CMK (cell line): ENCODE measurements at regions not wholly inside any gene's neighbourhood (a gene's known extent, or its start where the extent isn't known, plus 50 kb on each side); places are given as distances from the start of the nearest gene placed in this dataset.

Experiments
- DNase-seq: peaks from one replicate; pipeline ENCODE4 v3.0.0-alpha.2; 2010; ENCODE audit warnings: low read depth

- DNase-seq = no peak
These were observed 642.3 kb downstream of the TBL1XR1 start for GRCh38 chr3:176554791-176555654.

GRCh38 chr3:176554264-176554663 lies 643.0 kb downstream of the TBL1XR1 start:
- no peak for DNase-seq

- no peak for DNase-seq
These were observed 670.3 kb downstream of the TBL1XR1 start for GRCh38 chr3:176526942-176527341.

GRCh38 chr3:176526225-176526624 lies 671.1 kb downstream of the TBL1XR1 start:
- DNase-seq = no peak

GRCh38 chr3:176523114-176523513 lies 674.2 kb downstream of the TBL1XR1 start:
- DNase-seq = no peak

GRCh38 chr3:176522436-176522835 lies 674.8 kb downstream of the TBL1XR1 start:
- no peak for DNase-seq

GRCh38 chr3:176521531-176522175 lies 675.6 kb downstream of the TBL1XR1 start:
- no peak for DNase-seq

GRCh38 chr3:176514297-176514696 lies 683.0 kb downstream of the TBL1XR1 start:
- DNase-seq = peak; percentile 30

GRCh38 chr3:176513604-176514003 lies 683.7 kb downstream of the TBL1XR1 start:
- DNase-seq = no peak

- no peak for DNase-seq
These were observed 685.2 kb downstream of the TBL1XR1 start for GRCh38 chr3:176512037-176512436.

GRCh38 chr3:176510097-176510496 lies 687.2 kb downstream of the TBL1XR1 start:
- no peak for DNase-seq

GRCh38 chr3:176505878-176506621 lies 691.2 kb downstream of the TBL1XR1 start:
- no peak for DNase-seq

GRCh38 chr3:176491084-176491483 lies 706.2 kb downstream of the TBL1XR1 start:
- no peak for DNase-seq

GRCh38 chr3:176490357-176490756 lies 706.9 kb downstream of the TBL1XR1 start:
- DNase-seq = no peak

GRCh38 chr3:176479248-176479647 lies 718.0 kb downstream of the TBL1XR1 start:
- no peak for DNase-seq

- DNase-seq = no peak
These were observed 727.5 kb downstream of the TBL1XR1 start for GRCh38 chr3:176469694-176470205.

GRCh38 chr3:176463610-176464009 lies 733.7 kb downstream of the TBL1XR1 start:
- no peak for DNase-seq

- no peak for DNase-seq
These were observed 749.9 kb downstream of the TBL1XR1 start for GRCh38 chr3:176447369-176447768.

- no peak for DNase-seq
These were observed 755.0 kb downstream of the TBL1XR1 start for GRCh38 chr3:176442326-176442725.

- no peak for DNase-seq
These were observed 757.6 kb downstream of the TBL1XR1 start for GRCh38 chr3:176439729-176440128.

- no peak for DNase-seq
These were observed 765.3 kb downstream of the TBL1XR1 start for GRCh38 chr3:176431991-176432390.

GRCh38 chr3:176431038-176431418 lies 766.3 kb downstream of the TBL1XR1 start:
- no peak for DNase-seq
